Stomach (tissue), 8 donors: ENCODE measurements at regions not wholly inside any gene's neighbourhood (a gene's known extent, or its start where the extent isn't known, plus 50 kb on each side); places are given as distances from the start of the nearest gene placed in this dataset.
"Not testable (repeated sequence)": the region's sequence is repeated elsewhere in the genome, so short reads cannot be mapped to it uniquely, and the experiment has no call there.

Experiments
- DNase-seq, 2 donors: peaks; one replicate each; pipeline versions ENCODE4 v3.0.0 to v3.0.0-alpha.2; 2013 to 2019
- H3K27ac ChIP-seq, 5 donors: fragments of 200-600 bp in 4 of 5; sonication (generic) in 4 of 5; one replicate each; pipeline ENCODE4 v1.5.1; 2013 to 2019; ENCODE audit warnings: mild to moderate bottlenecking in 1 of 5, moderate library complexity in 1 of 5
- H3K27me3 ChIP-seq, 3 donors: fragments of 200-600 bp; sonication (generic); one replicate each; pipeline ENCODE4 v1.5.1; 2017 to 2019; ENCODE audit warnings: mixed run types in 1 of 3
- H3K36me3 ChIP-seq, 4 donors: fragments of 200-600 bp; sonication (generic); 1 replicate in 3 of 4; 2 replicates in 1 of 4; pipeline ENCODE4 v1.5.1; 2016 to 2019
- H3K4me1 ChIP-seq, 4 donors: fragments of 200-600 bp; sonication (generic); one replicate each; pipeline ENCODE4 v1.5.1; 2016 to 2019
- H3K4me3 ChIP-seq, 4 donors: fragments of 200-600 bp; sonication (generic) in 3 of 4; one replicate each; pipeline ENCODE4 v1.5.1; 2016 to 2019; ENCODE audit warnings: mild to moderate bottlenecking in 1 of 4
- H3K9me3 ChIP-seq, 4 donors: fragments of 200-600 bp; sonication (generic); one replicate each; pipeline ENCODE4 v1.5.1; 2016 to 2019
- CTCF ChIP-seq, 7 experiments: fragments of 450-650 bp in 4 of 7; fragments of 200-600 bp in 3 of 7; sonication (generic) in 3 of 7; IDR thresholded peaks; one replicate each; pipeline ENCODE4 v1.5.1; 2016 to 2019; ENCODE audit warnings: antibody characterized with exemption in 7 of 7, control low read depth in 2 of 7, mild to moderate bottlenecking in 1 of 7
- EP300 ChIP-seq: sonication (generic); formaldehyde crosslinking; IDR thresholded peaks from one replicate; pipeline ENCODE4 v1.6.1; 2017; ENCODE audit warnings: antibody characterized with exemption
- POLR2A ChIP-seq, 4 donors: fragments of 450-650 bp; IDR thresholded peaks; one replicate each; pipeline ENCODE4 v1.6.1; 2016; ENCODE audit warnings: antibody characterized with exemption in 4 of 4, control low read depth in 2 of 4, mild to moderate bottlenecking in 1 of 4, moderate library complexity in 1 of 4
- POLR2AphosphoS5 ChIP-seq, 3 donors: sonication (generic); formaldehyde crosslinking; IDR thresholded peaks; one replicate each; pipeline ENCODE4 v1.6.1; 2016; ENCODE audit warnings: antibody characterized with exemption in 3 of 3
- WGBS, 5 donors: extraction: QIAGEN DNeasy Blood & Tissue Kit in 3 of 5; methylation state at CpG; one replicate each; pipeline versions ENCODE4 v1.1.5 to v1.1.7; 2013 to 2018; 5-methylcytosine and 5-hydroxymethylcytosine counted together
- intact Hi-C: fragments of 100-400 bp; cut with DNase I; formaldehyde crosslinking; loops from one replicate; pipeline ENCODE4 v1.15.1; 2023; ENCODE audit warnings: low total_unique reads
- donor health status: healthy with polysubstance abuse.
- donor health status: Bipolar disorder and iron deficiency.
- donor health status: healthy.

- TF ChIP-seq CTCF (IDR thresholded peaks at IDR 0.05): no peak
- no peak for TF ChIP-seq EP300
- TF ChIP-seq POLR2A (IDR thresholded peaks at IDR 0.05): no peak
- no peak for TF ChIP-seq POLR2AphosphoS5 (IDR thresholded peaks at IDR 0.05)
- no peaks in the 10 kb centered on the region for H3K36me3 ChIP-seq
- 83 to 91% (median 85%) methylated on average over 2 of the region's 2 CpGs for WGBS, 5 donors
- no peak overlapping the region for H3K4me3 ChIP-seq
- H3K9me3 ChIP-seq: no peaks in the 10 kb centered on the region
- no peaks in the 10 kb centered on the region for H3K27me3 ChIP-seq
- no peaks in the 10 kb centered on the region for H3K4me1 ChIP-seq
- no peak for DNase-seq
- intact Hi-C loops: no loop called here
- H3K27ac ChIP-seq: no peak overlapping the region
These were observed 810.5 kb downstream of the DNAH5 start for GRCh38 chr5:13133951-13134350.

GRCh38 chr5:13115476-13115875 lies 829.0 kb downstream of the DNAH5 start:
- no peak overlapping the region for H3K27ac ChIP-seq
- no peaks in the 10 kb centered on the region for H3K4me1 ChIP-seq
- TF ChIP-seq POLR2A (IDR thresholded peaks at IDR 0.05): no peak
- TF ChIP-seq POLR2AphosphoS5 (IDR thresholded peaks at IDR 0.05): no peak
- TF ChIP-seq EP300: no peak
- TF ChIP-seq CTCF (IDR thresholded peaks at IDR 0.05): no peak
- WGBS, 5 donors: 63 to 89% (median 84%) methylated on average over 1 of the region's 1 CpG
- H3K9me3 ChIP-seq: no peaks in the 10 kb centered on the region
- H3K36me3 ChIP-seq: no peaks in the 10 kb centered on the region
- H3K4me3 ChIP-seq: no peak overlapping the region
- DNase-seq: no peak
- H3K27me3 ChIP-seq: no peaks in the 10 kb centered on the region
- intact Hi-C loops: no loop called here

- intact Hi-C loops: no loop called here
- TF ChIP-seq POLR2A (IDR thresholded peaks at IDR 0.05) (no peak), CTCF (IDR thresholded peaks at IDR 0.05) (no peak)
- Histone ChIP-seq H3K4me1 (no peaks in the 10 kb centered on the region), H3K36me3 (no peaks in the 10 kb centered on the region), H3K4me3 (no peak overlapping the region), H3K9me3 (no peaks in the 10 kb centered on the region), H3K27me3 (no peaks in the 10 kb centered on the region), H3K27ac (no peak overlapping the region)
- no peak for DNase-seq
- 63 to 75% (median 67%) methylated on average over 5 of the region's 5 CpGs for WGBS, 5 donors
These were observed 836.2 kb downstream of the DNAH5 start for GRCh38 chr5:13108265-13108664.

- no peak for TF ChIP-seq POLR2A (IDR thresholded peaks at IDR 0.05)
- TF ChIP-seq EP300: no peak
- no peak for TF ChIP-seq CTCF (IDR thresholded peaks at IDR 0.05)
- H3K4me3 ChIP-seq: no peak overlapping the region
- intact Hi-C loops: no loop called here
- H3K36me3 ChIP-seq: no peaks in the 10 kb centered on the region
- H3K4me1 ChIP-seq: no peaks in the 10 kb centered on the region
- H3K9me3 ChIP-seq: no peaks in the 10 kb centered on the region
- DNase-seq: no peak
- H3K27me3 ChIP-seq: no peaks in the 10 kb centered on the region
- H3K27ac ChIP-seq: no peak overlapping the region
- WGBS, 5 donors: 88 to 97% (median 92%) methylated on average over 1 of the region's 1 CpG
These were observed 837.0 kb downstream of the DNAH5 start for GRCh38 chr5:13107537-13107936.

GRCh38 chr5:13081116-13081515 lies 863.4 kb downstream of the DNAH5 start:
- no peaks in the 10 kb centered on the region for H3K4me1 ChIP-seq
- H3K9me3 ChIP-seq: peaks cover 0 to 11% (median 4%) of the 10 kb centered on the region in 4 donors
- WGBS, 5 donors: 56 to 82% (median 76%) methylated on average over 3 to 4 of the region's 4 CpGs
- no peak overlapping the region for H3K27ac ChIP-seq
- DNase-seq: no peak
- no peak overlapping the region for H3K4me3 ChIP-seq
- no peaks in the 10 kb centered on the region for H3K27me3 ChIP-seq
- intact Hi-C loops: no loop called here
- no peaks in the 10 kb centered on the region for H3K36me3 ChIP-seq
- TF ChIP-seq EP300 (no peak), POLR2A (IDR thresholded peaks at IDR 0.05) (no peak), POLR2AphosphoS5 (IDR thresholded peaks at IDR 0.05) (no peak), CTCF (IDR thresholded peaks at IDR 0.05) (no peak)

- H3K36me3 ChIP-seq, intact Hi-C loops, H3K27me3 ChIP-seq, H3K27ac ChIP-seq, DNase-seq, H3K4me1 ChIP-seq, H3K4me3 ChIP-seq: not testable (repeated sequence)
- 81 to 95% (median 90%) methylated on average over 4 of the region's 4 CpGs for WGBS, 5 donors
- H3K9me3 ChIP-seq: peaks cover 5 to 39% (median 34%) of the 10 kb centered on the region in 4 donors
These were observed 871.6 kb downstream of the DNAH5 start for GRCh38 chr5:13072936-13073335.
